Vagina (tissue), 2 donors: ENCODE measurements at regions not wholly inside any gene's neighbourhood (a gene's known extent, or its start where the extent isn't known, plus 50 kb on each side); places are given as distances from the start of the nearest gene placed in this dataset.

Experiments
- POLR2A ChIP-seq, 2 donors: fragments of 450-650 bp; IDR thresholded peaks; one replicate each; pipeline ENCODE4 v1.6.1; 2017; ENCODE audit warnings: antibody characterized with exemption in 2 of 2, mild to moderate bottlenecking in 2 of 2, moderate library complexity in 2 of 2
- POLR2AphosphoS5 ChIP-seq, 2 donors: sonication (generic); formaldehyde crosslinking; IDR thresholded peaks; one replicate each; pipeline ENCODE4 v1.9.0; 2017; ENCODE audit warnings: antibody characterized with exemption in 2 of 2, mild to moderate bottlenecking in 2 of 2, low read depth in 1 of 2; ENCODE audit not compliant: insufficient read depth in 1 of 2
- TF ChIP-seq, protein P1 (sequence below), 3 experiments: fragments of 450-650 bp in 2 of 3; fragments of 200-600 bp in 1 of 3; sonication (generic) in 1 of 3; IDR thresholded peaks; one replicate each; pipeline ENCODE4 v1.5.1; 2017 to 2019; ENCODE audit warnings: antibody characterized with exemption in 3 of 3, mild to moderate bottlenecking in 2 of 3, moderate library complexity in 2 of 3

GRCh38 chr2:209125291-209125690 is 298.6 kb upstream of the MAP2 start:
- TF ChIP-seq, protein P1, sequence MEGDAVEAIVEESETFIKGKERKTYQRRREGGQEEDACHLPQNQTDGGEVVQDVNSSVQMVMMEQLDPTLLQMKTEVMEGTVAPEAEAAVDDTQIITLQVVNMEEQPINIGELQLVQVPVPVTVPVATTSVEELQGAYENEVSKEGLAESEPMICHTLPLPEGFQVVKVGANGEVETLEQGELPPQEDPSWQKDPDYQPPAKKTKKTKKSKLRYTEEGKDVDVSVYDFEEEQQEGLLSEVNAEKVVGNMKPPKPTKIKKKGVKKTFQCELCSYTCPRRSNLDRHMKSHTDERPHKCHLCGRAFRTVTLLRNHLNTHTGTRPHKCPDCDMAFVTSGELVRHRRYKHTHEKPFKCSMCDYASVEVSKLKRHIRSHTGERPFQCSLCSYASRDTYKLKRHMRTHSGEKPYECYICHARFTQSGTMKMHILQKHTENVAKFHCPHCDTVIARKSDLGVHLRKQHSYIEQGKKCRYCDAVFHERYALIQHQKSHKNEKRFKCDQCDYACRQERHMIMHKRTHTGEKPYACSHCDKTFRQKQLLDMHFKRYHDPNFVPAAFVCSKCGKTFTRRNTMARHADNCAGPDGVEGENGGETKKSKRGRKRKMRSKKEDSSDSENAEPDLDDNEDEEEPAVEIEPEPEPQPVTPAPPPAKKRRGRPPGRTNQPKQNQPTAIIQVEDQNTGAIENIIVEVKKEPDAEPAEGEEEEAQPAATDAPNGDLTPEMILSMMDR (IDR thresholded peaks at IDR 0.05) = no peak
- TF ChIP-seq POLR2A (IDR thresholded peaks at IDR 0.05) = no peak
- TF ChIP-seq POLR2AphosphoS5 (IDR thresholded peaks at IDR 0.05; ENCODE audit: insufficient read depth in 1 of 2, low read depth in 1 of 2) = no peak
